Renal pelvis (tissue), 1 donor: ENCODE measurements at regions not wholly inside any gene's neighbourhood (a gene's known extent, or its start where the extent isn't known, plus 50 kb on each side); places are given as distances from the start of the nearest gene placed in this dataset.
"Not testable (repeated sequence)": the region's sequence is repeated elsewhere in the genome, so short reads cannot be mapped to it uniquely, and the experiment has no call there.

Experiments used
- DNase-seq: peaks from one replicate; pipeline ENCODE4 v3.0.0-alpha.2; 2013

DNA sequence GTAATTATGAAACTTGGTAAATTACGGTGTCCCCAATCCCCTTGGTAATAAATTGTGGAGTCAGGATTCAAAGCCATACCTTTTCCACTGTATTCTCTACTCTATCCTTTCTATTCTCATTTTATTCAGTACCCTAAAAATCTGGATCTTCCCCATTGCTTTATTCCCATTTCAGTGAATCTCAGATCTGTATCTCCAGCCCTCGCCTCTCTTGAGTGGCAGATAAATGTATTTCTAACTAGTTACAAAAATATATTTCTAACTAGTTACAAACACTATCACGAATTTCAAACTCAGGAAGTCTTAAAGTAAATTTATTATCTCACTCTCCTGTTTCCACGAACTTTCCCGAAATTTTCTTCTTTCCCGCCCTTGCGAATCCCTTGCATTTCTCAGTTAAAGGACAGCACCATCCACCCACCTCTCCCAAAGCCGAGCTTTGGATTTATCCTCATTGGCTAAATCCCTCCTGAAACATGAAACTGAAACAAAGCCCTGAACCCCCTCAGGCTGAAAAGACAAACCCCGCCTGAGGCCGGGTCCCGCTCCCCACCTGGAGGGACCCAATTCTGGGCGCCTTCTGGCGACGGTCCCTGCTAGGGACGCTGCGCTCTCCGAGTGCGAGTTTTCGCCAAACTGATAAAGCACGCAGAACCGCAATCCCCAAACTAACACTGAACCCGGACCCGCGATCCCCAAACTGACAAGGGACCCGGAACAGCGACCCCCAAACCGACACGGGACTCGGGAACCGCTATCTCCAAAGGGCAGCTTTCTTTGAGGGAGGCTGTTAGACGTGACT is 164.3 kb upstream of the PABPC3 start:
- no peak for DNase-seq

GRCh38 chr13:24933106-24934023 is 162.6 kb upstream of the PABPC3 start:
- not testable (repeated sequence) for DNase-seq

DNA sequence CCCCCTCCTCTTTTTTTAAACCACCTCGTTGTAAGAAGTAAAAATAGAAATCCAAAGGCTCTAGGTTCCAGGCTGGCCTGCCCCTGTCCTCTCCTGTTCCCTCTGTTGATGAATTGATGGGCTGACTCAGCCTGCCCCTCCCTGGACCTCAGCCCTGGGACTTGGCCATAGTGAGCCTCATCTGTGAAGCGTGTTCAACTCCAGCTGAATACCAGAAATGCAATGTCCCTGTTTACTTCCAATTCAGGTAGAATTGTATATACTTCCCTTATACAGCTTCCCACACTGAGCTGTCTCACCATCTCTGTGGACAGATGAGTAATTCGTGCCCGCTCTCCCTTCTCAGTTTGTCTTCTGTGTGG is 161.9 kb upstream of the PABPC3 start:
- DNase-seq = not testable (repeated sequence)

DNA sequence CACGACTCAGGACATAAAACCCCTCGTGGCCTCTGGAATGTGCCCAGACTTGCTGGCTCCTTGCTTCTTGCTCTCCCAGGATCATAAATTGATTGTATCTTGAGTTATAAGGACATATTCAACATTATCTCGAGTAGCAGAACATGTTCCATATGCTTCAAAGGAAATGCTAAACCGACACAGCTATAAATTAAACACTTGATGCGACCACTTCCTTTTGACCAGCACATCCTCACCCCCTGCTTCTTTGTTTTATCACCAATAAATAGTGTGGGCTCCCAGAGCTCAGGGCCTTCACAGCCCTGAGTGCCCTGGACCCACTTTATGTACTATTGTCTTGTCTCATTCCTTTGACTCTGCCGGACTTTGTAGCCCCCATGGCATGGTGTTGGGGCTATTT is 157.0 kb upstream of the PABPC3 start:
- no peak for DNase-seq

- not testable (repeated sequence) for DNase-seq
Measured at GRCh38 chr13:24941023-24941713, 154.8 kb upstream of the PABPC3 start.

DNA sequence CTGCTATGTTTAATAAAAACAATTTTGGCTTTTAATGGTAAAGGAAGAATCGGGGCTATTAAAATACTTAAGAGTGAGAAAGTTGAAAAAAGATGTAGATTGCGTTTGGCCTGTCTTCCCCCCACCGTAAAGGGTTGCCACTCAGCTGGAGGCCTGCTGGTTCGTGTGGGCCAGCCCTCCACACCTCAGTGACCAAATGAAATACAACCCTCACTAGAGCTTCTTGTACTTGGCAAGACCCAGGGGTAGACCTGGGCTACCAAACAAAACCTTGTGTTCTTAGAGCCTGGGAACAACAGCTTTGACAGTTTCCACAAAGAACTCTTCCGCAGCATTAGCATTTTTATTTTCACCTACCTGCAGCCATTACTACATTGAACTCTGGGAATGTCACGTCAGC is 152.8 kb upstream of the PABPC3 start:
- DNase-seq = no peak

GRCh38 chr13:24944073-24944472 is 151.9 kb upstream of the PABPC3 start:
- not testable (repeated sequence) for DNase-seq

DNA sequence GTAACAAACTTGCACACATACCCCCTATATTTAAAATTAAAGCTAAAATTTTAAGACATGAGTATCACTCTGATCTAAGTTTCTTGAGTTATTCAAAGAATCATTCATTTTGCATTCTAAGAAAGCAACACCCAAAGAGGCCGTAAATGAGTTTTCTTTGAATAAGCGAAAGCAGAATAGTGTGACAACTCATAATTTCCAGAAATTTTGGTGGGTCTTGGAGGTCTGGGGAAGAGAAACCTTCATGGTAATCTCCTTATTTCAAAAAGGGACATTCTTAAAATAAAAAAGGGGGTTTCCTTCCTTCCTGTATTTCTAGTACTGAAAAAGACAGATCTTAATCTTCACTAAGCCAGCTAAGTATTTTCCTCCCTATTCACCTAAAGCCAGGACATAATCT is 147.0 kb upstream of the PABPC3 start:
- not testable (repeated sequence) for DNase-seq

- DNase-seq = not testable (repeated sequence)
Measured at GRCh38 chr13:24950611-24951010, 145.3 kb upstream of the PABPC3 start.

- not testable (repeated sequence) for DNase-seq
Measured at GRCh38 chr13:24967970-24968369, 128.0 kb upstream of the PABPC3 start.

- DNase-seq = not testable (repeated sequence)
Measured at GRCh38 chr13:24968416-24968815, 127.5 kb upstream of the PABPC3 start.

GRCh38 chr13:24973102-24973501 is 122.8 kb upstream of the PABPC3 start:
- not testable (repeated sequence) for DNase-seq

- DNase-seq = not testable (repeated sequence)
Measured at GRCh38 chr13:24981181-24981803, 114.6 kb upstream of the PABPC3 start.

DNA sequence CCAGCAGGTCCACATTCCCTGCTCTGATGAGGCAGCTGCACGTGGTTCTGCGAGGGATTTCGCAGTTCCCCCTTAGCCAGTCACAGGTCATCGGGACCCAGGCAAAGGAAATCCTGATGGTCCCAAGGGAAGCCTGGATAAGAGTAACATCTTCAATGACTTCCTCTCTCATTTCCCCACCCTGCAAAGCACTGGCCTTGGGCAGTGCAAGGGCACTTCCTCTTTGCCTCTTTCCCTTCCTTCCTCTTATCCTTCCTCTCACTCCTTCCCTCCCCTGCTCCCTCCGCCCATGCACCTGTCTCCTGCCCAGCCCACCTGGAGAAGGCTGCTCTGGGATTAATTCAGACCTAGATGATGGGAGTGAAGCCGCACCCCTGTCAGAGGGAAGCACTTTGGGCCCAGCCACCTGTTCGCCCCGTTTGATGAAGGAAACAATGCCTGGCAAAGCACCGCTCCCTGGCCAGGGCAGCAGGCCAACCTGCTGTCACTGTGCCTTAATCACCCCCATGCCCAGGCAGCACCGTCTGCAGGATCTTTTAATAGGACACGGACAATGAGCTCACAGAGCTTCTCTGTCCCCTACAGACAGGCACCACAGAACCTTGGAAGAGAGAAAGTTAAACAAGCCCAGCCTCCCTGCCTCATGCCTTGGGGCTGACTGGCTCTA is 113.5 kb upstream of the PABPC3 start:
- no peak for DNase-seq

- DNase-seq = no peak
Measured at GRCh38 chr13:24983094-24983493, 112.8 kb upstream of the PABPC3 start.

DNA sequence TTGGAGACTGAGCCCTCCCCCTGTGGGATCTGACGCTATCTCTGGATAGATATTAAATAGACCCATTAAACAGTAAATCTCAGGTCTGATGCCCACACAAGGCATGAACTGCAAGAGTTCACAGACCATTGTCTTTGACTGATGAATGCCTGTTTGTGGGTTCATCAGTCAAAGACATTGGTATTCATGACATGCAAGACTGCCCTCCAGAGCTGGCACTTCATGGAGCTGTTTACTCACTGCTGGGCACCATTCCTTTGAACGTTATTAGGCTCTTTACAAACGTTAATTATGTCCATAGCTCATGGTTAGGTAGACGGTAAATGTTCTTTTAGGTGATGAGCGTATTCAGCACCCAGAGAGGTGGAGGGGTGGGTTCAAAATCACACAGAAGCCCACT is 111.8 kb upstream of the PABPC3 start:
- DNase-seq = no peak

DNA sequence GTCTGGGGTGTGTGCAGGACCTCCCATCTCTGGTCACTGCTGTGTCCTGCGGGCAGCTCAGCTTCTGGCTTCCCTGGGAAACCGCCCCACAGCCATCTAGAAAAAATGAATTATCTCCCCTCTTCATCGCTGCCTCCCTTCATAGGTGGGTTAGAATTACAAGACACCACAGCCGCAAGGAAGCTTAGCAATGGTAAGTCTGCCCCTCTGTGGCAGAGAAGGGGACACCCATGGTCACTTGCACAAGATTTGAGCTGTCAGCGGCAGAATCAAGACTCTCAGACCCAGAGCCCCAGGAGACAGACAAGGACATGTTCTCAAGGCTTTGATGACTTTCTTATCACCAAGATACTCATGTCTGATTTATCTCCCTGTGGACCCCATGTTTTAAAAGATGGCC is 110.8 kb upstream of the PABPC3 start:
- no peak for DNase-seq

DNA sequence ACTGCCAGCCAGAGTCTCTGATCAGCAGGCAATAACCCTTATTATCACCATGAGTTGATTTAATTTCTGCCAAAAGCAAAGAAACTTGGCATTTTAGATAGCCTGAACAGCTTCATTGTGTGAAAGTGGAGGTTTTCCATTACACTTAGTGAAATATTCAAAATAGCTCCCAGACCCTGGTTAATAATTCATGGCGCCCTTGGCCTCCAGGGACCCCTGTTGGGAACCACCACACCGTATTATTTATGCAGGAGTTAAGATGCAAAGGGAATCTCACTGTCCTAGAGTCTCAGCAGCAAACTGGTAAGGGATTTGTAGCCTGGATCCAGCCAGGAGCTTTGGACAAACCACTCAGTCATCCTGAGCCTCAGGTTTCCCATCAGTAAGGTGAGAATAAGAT is 110.0 kb upstream of the PABPC3 start:
- DNase-seq = no peak

GRCh38 chr13:24986826-24987225 is 109.1 kb upstream of the PABPC3 start:
- no peak for DNase-seq

GRCh38 chr13:24989959-24990358 is 106.0 kb upstream of the PABPC3 start:
- not testable (repeated sequence) for DNase-seq

GRCh38 chr13:24992946-24993345 is 103.0 kb upstream of the PABPC3 start:
- not testable (repeated sequence) for DNase-seq
